Activated CD4-positive, alpha-beta memory T cell treated with anti-CD3 and anti-CD28 coated beads for 36 hours (primary cell): ENCODE measurements at regions not wholly inside any gene's neighbourhood (a gene's known extent, or its start where the extent isn't known, plus 50 kb on each side); places are given as distances from the start of the nearest gene placed in this dataset.
"Not testable (repeated sequence)": the region's sequence is repeated elsewhere in the genome, so short reads cannot be mapped to it uniquely, and the experiment has no call there.

Experiments
- CTCF ChIA-PET: fragments of 350-600 bp; sonication (Branson Sonifier 250); formaldehyde crosslinking; loops from one replicate; lab custom pipeline; 2021; ENCODE audit warnings: antibody characterized with exemption, inconsistent platforms; lab: Charles Lee
- POLR2A ChIA-PET: fragments of 350-600 bp; sonication (Branson Sonifier 250); formaldehyde crosslinking; loops from one replicate; lab custom pipeline; 2021; ENCODE audit warnings: antibody characterized with exemption; lab: Charles Lee
- DNase-seq: peaks from one replicate; pipeline ENCODE4 v3.0.0-alpha.2; 2020
- H3K27ac Mint-ChIP-seq: one replicate; pipeline ENCODE4 v1.8.0; 2021; ENCODE audit warnings: mixed read lengths
- H3K27me3 Mint-ChIP-seq: one replicate; pipeline ENCODE4 v1.8.0; 2021; ENCODE audit warnings: mixed read lengths
- H3K36me3 Mint-ChIP-seq: one replicate; pipeline ENCODE4 v1.8.0; 2021; ENCODE audit warnings: mixed read lengths
- H3K4me1 Mint-ChIP-seq: one replicate; pipeline ENCODE4 v1.8.0; 2021; ENCODE audit warnings: low read depth, mixed read lengths
- H3K4me3 Mint-ChIP-seq: one replicate; pipeline ENCODE4 v1.8.0; 2021; ENCODE audit warnings: mild to moderate bottlenecking, mixed read lengths
- H3K9me3 Mint-ChIP-seq: one replicate; pipeline ENCODE4 v1.8.0; 2021; ENCODE audit warnings: mixed read lengths
- intact Hi-C: fragments of 100-400 bp; cut with micrococcal nuclease; formaldehyde crosslinking; loops from one replicate; pipeline ENCODE4 v1.15.1; 2023

DNA sequence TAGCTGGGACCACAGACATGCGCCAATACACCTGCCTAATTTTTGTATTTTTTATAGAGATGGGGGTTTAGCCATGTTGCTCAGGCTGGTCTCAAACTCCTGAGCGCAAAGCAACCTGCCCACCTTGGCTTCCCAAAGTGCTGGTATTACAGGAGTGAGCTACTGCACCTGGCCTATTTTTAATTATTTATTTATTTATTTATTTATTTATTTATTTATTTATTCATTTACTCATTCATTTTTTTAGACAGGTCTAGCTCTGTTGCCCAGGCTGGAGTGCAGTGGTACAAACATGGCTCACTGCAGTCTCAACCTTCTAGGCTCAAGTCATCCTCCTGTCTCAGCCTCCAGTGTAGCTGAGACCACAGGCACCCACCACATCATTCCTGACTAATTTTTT is 434.3 kb downstream of the DOK5 start:
- intact Hi-C loops: no loop called here
- Mint-ChIP-seq H3K9me3 (peaks cover 27% of the 10 kb centered on the region), H3K4me3 (no peak overlapping the region), H3K27ac (no peak overlapping the region), H3K36me3 (no peaks in the 10 kb centered on the region), H3K4me1 (no peaks in the 10 kb centered on the region), H3K27me3 (no peaks in the 10 kb centered on the region)
- no peak for DNase-seq
- CTCF ChIA-PET: no interaction called here
- POLR2A ChIA-PET: no interaction called here

DNA sequence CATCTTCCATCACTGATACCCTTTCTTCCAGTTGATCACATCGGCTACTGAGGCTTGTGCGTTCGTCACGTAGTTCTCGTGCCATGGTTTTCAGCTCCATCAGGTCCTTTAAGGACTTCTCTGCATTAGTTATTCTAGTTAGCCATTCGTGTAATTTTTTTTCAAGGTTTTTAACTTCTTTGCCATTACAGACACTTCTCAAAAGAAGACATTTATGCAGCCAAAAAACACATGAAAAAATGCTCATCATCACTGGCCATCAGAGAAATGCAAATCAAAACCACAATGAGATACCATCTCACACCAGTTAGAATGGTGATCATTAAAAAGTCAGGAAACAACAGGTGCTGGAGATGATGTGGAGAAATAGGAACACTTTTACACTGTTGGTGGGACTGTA is 430.7 kb downstream of the DOK5 start:
- H3K36me3 Mint-ChIP-seq, POLR2A ChIA-PET: not testable (repeated sequence)

DNA sequence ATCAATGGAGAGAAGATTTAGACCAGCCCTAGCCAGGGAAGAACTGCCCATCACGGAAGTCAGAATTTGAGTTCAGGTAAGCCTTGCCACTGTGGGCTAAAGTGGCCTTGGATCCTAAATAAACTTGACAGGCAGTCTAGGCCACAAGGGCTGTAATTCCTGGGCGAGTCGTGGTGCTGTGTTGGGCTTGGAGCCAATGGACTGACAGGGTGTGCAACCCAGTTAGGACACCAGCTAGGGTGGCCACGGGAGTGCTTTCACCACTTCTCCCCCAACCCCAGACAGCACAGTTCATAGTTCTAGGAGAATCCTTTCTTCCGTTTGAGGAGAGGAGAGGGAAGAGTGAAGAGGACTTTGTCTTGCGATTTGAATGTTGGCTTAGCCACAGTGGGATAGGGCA is 422.4 kb downstream of the DOK5 start:
- no peak for DNase-seq
- Mint-ChIP-seq H3K27ac (no peak overlapping the region), H3K9me3 (peaks cover 27% of the 10 kb centered on the region), H3K4me1 (no peaks in the 10 kb centered on the region), H3K36me3 (no peaks in the 10 kb centered on the region), H3K4me3 (no peak overlapping the region), H3K27me3 (no peaks in the 10 kb centered on the region)
- CTCF ChIA-PET: no interaction called here
- POLR2A ChIA-PET: no interaction called here
- intact Hi-C loops: no loop called here

More for the DNA sequence above, 430.7 kb downstream of the DOK5 start:
- H3K27me3 Mint-ChIP-seq, CTCF ChIA-PET, H3K27ac Mint-ChIP-seq, H3K4me1 Mint-ChIP-seq, DNase-seq, H3K4me3 Mint-ChIP-seq, intact Hi-C loops: not testable (repeated sequence)
- H3K9me3 Mint-ChIP-seq: peaks cover 26% of the 10 kb centered on the region

DNA sequence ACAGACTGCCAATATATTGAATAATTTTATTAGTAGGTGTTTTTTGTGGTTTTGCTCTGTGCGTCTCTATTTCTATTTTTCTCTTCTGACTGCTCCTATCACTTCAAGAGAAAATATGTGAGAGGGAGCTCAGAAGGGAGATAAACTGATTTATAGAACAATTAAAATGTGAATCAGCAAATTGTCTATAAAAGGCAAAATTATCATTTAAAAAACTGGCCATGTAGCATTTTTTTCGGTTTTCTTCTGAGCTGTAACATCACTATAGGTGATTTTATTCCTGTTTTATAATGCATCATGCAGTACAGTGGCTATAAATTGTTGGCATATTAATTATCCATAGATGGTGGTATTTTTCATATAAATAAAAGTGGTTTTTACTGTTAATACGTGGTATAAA is 416.5 kb downstream of the DOK5 start:
- ChIA-PET CTCF (no interaction called here), POLR2A (no interaction called here)
- H3K4me3 Mint-ChIP-seq: no peak overlapping the region
- H3K27ac Mint-ChIP-seq: no peak overlapping the region
- DNase-seq: no peak
- no peaks in the 10 kb centered on the region for H3K36me3 Mint-ChIP-seq
- intact Hi-C loops: no loop called here
- H3K4me1 Mint-ChIP-seq: no peaks in the 10 kb centered on the region
- H3K27me3 Mint-ChIP-seq: no peaks in the 10 kb centered on the region
- peaks cover 3% of the 10 kb centered on the region for H3K9me3 Mint-ChIP-seq

DNA sequence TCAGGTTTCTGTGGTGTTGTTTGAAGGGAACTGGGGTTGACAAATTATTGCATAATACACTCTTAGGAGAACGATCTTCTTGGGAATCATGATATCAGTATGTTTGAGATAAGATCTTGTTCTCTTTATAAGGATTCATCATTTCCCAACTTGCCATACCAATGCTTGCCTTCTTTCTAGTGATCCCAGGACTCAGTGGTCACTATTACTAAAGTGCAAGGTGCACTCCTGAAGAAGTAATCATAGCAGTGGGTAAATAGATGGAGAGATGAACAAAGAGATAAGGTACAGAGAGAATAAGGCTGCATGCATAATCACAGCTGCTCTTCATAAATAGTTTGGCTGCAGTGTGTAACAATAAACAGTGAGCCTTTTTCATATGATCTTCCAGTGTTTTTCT is 404.0 kb downstream of the DOK5 start:
- H3K9me3 Mint-ChIP-seq: peaks cover 12% of the 10 kb centered on the region
- H3K36me3 Mint-ChIP-seq: no peaks in the 10 kb centered on the region
- ChIA-PET CTCF (no interaction called here), POLR2A (no interaction called here)
- intact Hi-C loops: no loop called here
- no peak overlapping the region for H3K4me3 Mint-ChIP-seq
- no peaks in the 10 kb centered on the region for H3K4me1 Mint-ChIP-seq
- no peak overlapping the region for H3K27ac Mint-ChIP-seq
- no peaks in the 10 kb centered on the region for H3K27me3 Mint-ChIP-seq
- no peak for DNase-seq

DNA sequence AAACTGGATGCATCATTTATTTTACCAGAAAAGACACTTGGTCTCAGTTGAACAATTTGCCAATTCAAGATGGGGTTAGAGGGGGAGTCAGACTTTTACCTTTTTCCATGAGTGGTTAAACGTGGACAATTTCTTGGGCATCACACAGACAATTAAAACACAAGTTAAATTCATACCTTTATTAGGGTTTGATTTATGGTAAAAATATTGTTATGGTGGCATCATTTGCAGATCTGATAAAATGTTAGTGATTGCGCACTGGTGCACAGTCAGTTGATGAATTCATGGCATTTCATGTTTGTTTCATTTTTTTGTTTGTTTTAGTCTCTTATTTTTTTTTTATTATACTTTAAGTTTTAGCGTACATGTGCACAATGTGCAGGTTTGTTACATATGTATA is 399.9 kb downstream of the DOK5 start:
- Mint-ChIP-seq H3K9me3 (peaks cover 9% of the 10 kb centered on the region), H3K4me3 (no peak overlapping the region), H3K27me3 (no peaks in the 10 kb centered on the region), H3K4me1 (no peaks in the 10 kb centered on the region), H3K36me3 (no peaks in the 10 kb centered on the region), H3K27ac (no peak overlapping the region)
- ChIA-PET POLR2A (no interaction called here), CTCF (no interaction called here)
- intact Hi-C loops: no loop called here
- DNase-seq: no peak

DNA sequence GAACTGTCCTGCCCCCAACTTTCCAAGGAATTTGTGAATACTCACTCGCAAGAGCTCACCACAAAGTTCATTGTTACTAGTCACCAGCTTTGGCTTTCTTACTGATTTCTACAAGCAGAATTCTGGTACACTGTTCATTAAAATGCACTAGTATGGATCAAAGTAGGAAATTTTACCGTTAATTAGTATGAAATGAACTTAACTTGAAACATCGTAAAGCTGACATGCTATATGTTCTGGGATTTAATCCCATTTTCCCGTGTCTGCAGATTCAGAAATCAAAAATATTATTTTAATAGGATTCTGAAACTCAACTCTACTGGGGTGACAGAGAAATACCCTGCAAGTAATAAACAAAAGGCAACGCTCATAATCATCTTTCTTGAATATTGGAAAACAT is 399.3 kb downstream of the DOK5 start:
- intact Hi-C loops: no loop called here
- CTCF ChIA-PET: no interaction called here
- no peak for DNase-seq
- Mint-ChIP-seq H3K9me3 (peaks cover 9% of the 10 kb centered on the region), H3K4me3 (no peak overlapping the region), H3K27me3 (no peaks in the 10 kb centered on the region), H3K36me3 (no peaks in the 10 kb centered on the region), H3K27ac (no peak overlapping the region), H3K4me1 (no peaks in the 10 kb centered on the region)
- POLR2A ChIA-PET: no interaction called here

DNA sequence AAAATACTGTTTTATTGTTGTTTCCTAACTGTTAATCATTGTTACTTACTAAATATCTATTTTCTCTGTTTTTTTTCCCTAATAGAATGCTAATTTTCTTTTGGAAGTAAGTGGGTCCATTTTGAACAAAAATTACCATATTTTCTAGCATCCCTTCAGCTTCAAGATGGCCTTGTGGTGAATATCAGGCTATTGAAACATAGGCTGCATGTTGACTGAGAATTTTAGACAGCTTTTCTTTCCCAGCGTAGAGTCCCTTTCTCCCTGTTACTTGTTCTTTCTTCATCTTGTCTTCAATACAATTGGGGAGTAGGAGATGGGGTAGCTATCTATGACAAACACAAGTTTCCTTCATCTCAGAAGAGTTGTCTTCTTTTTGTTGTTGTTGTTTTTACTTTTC is 397.0 kb downstream of the DOK5 start:
- Mint-ChIP-seq H3K9me3 (peaks cover 5% of the 10 kb centered on the region), H3K27me3 (no peaks in the 10 kb centered on the region), H3K27ac (no peak overlapping the region), H3K4me3 (no peak overlapping the region), H3K4me1 (no peaks in the 10 kb centered on the region), H3K36me3 (no peaks in the 10 kb centered on the region)
- intact Hi-C loops: no loop called here
- no peak for DNase-seq
- ChIA-PET CTCF (no interaction called here), POLR2A (no interaction called here)

DNA sequence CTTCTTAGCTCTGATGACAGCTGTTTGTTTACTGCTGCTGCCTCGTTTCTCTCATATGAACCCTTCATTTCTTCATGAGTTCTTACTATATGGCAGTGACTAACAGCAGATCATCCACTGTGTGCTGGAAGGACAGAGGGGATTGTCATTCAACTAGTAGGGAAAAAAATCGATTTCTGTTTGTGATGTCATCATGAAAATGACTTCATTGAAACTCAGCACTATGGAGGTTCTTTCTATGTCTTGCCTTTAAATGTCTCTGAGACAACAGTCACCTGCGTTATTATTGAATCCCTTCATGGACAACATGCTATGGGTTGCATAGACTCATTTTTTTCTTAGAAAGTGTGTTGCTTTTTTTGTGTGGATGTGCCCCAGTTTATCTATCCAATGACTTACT is 394.4 kb downstream of the DOK5 start:
- intact Hi-C loops: no loop called here
- ChIA-PET CTCF (interaction anchor here (0.6 kb wide), 1 partner anchor 22 kb away, joined by 3 read pairs; no protein-coding TSS in a partner anchor), POLR2A (no interaction called here)
- Mint-ChIP-seq H3K27me3 (no peaks in the 10 kb centered on the region), H3K36me3 (no peaks in the 10 kb centered on the region), H3K4me1 (no peaks in the 10 kb centered on the region), H3K4me3 (no peak overlapping the region), H3K9me3 (peaks cover 5% of the 10 kb centered on the region), H3K27ac (no peak overlapping the region)
- no peak for DNase-seq

DNA sequence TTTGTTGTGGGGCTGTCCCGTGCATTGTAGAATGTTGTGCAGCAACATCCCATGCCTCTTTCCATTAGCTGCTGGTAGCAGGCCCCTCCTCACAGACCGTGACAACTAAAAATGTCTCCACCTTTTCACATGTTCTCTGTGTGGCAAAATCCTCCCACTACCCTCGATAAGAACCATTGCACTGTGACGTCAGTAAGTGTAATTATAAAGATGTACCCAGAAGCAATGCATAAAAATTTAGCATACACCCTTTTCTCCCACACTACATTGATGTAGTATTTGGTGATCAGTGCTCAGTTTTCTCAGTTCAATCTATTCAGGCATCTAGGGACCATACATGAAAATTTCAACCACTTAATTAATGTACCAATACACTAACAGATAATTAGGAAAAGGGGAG is 389.9 kb downstream of the DOK5 start:
- ChIA-PET CTCF (no interaction called here), POLR2A (no interaction called here)
- Mint-ChIP-seq H3K9me3 (peaks cover 3% of the 10 kb centered on the region), H3K27me3 (no peaks in the 10 kb centered on the region), H3K27ac (no peak overlapping the region), H3K36me3 (no peaks in the 10 kb centered on the region), H3K4me1 (no peaks in the 10 kb centered on the region), H3K4me3 (no peak overlapping the region)
- intact Hi-C loops: no loop called here
- no peak for DNase-seq

DNA sequence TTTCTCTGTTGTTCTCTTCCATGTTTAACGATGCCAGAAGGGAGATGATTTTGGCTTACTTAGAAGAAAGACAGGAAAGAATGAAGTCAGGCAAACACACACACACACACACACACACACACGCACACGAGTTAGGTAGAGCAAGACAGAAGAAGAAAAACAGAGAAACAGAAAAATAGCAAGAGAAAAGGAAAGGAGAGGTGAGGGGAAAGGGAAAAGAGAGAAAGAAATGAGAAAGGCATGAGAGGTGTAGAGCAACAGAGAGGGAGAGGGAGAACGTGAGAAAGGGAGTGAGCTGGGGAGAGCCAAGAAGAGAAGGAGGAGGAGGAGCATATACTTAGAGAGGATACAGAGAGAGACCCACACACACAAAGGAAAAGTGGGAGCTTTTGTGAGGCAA is 385.3 kb downstream of the DOK5 start:
- DNase-seq: no peak
- Mint-ChIP-seq H3K9me3 (peaks cover 7% of the 10 kb centered on the region), H3K4me3 (no peak overlapping the region), H3K27ac (no peak overlapping the region), H3K4me1 (no peaks in the 10 kb centered on the region), H3K27me3 (no peaks in the 10 kb centered on the region), H3K36me3 (no peaks in the 10 kb centered on the region)
- intact Hi-C loops: no loop called here
- ChIA-PET CTCF (no interaction called here), POLR2A (no interaction called here)

DNA sequence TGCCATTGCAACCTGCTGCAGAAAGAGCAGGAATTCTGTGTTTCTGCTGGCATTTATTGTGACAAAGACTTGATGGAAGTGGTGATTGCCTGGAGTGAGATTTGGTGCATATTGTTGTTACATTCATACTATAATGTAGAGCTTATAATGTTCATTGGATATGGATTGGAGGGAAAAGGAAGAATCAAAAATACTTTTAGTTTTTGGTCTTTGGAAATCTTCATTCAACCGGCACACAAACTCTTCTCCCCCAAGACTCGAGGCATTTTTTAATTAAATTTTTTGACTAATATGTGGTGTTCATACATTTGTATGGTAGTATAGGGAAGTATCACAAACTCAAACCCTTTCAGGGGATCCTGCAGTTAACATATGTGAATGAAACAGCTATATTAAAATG is 380.8 kb downstream of the DOK5 start:
- no peak for DNase-seq
- H3K4me1 Mint-ChIP-seq: no peaks in the 10 kb centered on the region
- intact Hi-C loops: no loop called here
- H3K4me3 Mint-ChIP-seq: no peak overlapping the region
- no peak overlapping the region for H3K27ac Mint-ChIP-seq
- H3K36me3 Mint-ChIP-seq: no peaks in the 10 kb centered on the region
- ChIA-PET POLR2A (no interaction called here), CTCF (no interaction called here)
- peaks cover 9% of the 10 kb centered on the region for H3K9me3 Mint-ChIP-seq
- H3K27me3 Mint-ChIP-seq: no peaks in the 10 kb centered on the region

DNA sequence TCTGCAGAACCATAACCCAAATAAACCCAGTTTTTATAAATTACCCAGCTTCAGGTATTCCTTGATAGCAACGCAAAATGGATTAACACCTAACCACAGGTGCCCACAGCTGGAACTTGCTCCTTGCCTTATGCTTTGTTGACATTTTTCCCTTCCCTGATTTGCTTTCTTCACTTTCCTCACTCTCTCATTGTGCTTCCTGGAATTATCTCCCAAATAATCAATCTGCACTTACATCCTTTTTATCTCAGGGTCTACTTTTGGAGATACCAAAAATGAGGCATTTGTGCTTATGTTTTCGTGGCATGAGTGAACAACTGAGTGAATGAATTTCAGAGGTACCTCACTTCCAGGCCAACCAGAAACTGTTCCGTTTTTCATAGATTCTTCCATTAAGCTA is 374.3 kb downstream of the DOK5 start:
- Mint-ChIP-seq H3K36me3 (no peaks in the 10 kb centered on the region), H3K4me1 (no peaks in the 10 kb centered on the region), H3K27ac (no peak overlapping the region), H3K4me3 (no peak overlapping the region), H3K9me3 (peaks cover 4% of the 10 kb centered on the region), H3K27me3 (no peaks in the 10 kb centered on the region)
- POLR2A ChIA-PET: no interaction called here
- intact Hi-C loops: no loop called here
- DNase-seq: no peak
- CTCF ChIA-PET: no interaction called here
